ENCODE measurements at regions not wholly inside any gene's neighbourhood (a gene's known extent, or its start where the extent isn't known, plus 50 kb on each side); places are given as distances from the start of the nearest gene placed in this dataset.

GRCh38 chrX:137290011-137290410 lies 256.2 kb upstream of the GPR101 start:
- ChIA-PET POLR2A (no interaction called here), CTCF (no interaction called here)
- no TSS peak for BruUV-seq (replicated peaks)
- no peaks in the 10 kb centered on the region for H3K36me3 Mint-ChIP-seq (ENCODE audit: insufficient read depth, unreplicated experiment)
- H3K4me3 Mint-ChIP-seq (ENCODE audit: unreplicated experiment) = no peak overlapping the region
- H3K27ac Mint-ChIP-seq (ENCODE audit: low read depth, unreplicated experiment) = no peak overlapping the region
- intact Hi-C loops (cut with micrococcal nuclease) = no loop called here
- peaks cover 8% of the 10 kb centered on the region for H3K9me3 Mint-ChIP-seq (ENCODE audit: unreplicated experiment)
- no peak for DNase-seq (ENCODE audit: unreplicated experiment)
- H3K4me1 Mint-ChIP-seq (ENCODE audit: insufficient read depth, unreplicated experiment) = no peaks in the 10 kb centered on the region
- TF ChIP-seq, protein P1, sequence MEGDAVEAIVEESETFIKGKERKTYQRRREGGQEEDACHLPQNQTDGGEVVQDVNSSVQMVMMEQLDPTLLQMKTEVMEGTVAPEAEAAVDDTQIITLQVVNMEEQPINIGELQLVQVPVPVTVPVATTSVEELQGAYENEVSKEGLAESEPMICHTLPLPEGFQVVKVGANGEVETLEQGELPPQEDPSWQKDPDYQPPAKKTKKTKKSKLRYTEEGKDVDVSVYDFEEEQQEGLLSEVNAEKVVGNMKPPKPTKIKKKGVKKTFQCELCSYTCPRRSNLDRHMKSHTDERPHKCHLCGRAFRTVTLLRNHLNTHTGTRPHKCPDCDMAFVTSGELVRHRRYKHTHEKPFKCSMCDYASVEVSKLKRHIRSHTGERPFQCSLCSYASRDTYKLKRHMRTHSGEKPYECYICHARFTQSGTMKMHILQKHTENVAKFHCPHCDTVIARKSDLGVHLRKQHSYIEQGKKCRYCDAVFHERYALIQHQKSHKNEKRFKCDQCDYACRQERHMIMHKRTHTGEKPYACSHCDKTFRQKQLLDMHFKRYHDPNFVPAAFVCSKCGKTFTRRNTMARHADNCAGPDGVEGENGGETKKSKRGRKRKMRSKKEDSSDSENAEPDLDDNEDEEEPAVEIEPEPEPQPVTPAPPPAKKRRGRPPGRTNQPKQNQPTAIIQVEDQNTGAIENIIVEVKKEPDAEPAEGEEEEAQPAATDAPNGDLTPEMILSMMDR (IDR thresholded peaks at IDR 0.05; ENCODE audit: unreplicated experiment) = no peak
- peaks cover 11% of the 10 kb centered on the region for H3K27me3 Mint-ChIP-seq (ENCODE audit: insufficient read depth, unreplicated experiment)

GRCh38 chrX:137287191-137287590 lies 253.4 kb upstream of the GPR101 start:
- H3K36me3 Mint-ChIP-seq (ENCODE audit: insufficient read depth, unreplicated experiment) = no peaks in the 10 kb centered on the region
- ChIA-PET POLR2A (no interaction called here), CTCF (no interaction called here)
- H3K4me1 Mint-ChIP-seq (ENCODE audit: insufficient read depth, unreplicated experiment) = no peaks in the 10 kb centered on the region
- H3K27ac Mint-ChIP-seq (ENCODE audit: low read depth, unreplicated experiment) = no peak overlapping the region
- no peak overlapping the region for H3K4me3 Mint-ChIP-seq (ENCODE audit: unreplicated experiment)
- H3K9me3 Mint-ChIP-seq (ENCODE audit: unreplicated experiment) = no peaks in the 10 kb centered on the region
- TF ChIP-seq, protein P1 (IDR thresholded peaks at IDR 0.05; ENCODE audit: unreplicated experiment) = no peak
- no peak for DNase-seq (ENCODE audit: unreplicated experiment)
- peaks cover 25% of the 10 kb centered on the region for H3K27me3 Mint-ChIP-seq (ENCODE audit: insufficient read depth, unreplicated experiment)
- intact Hi-C loops (cut with micrococcal nuclease) = no loop called here
- BruUV-seq (replicated peaks) = no TSS peak

DNA sequence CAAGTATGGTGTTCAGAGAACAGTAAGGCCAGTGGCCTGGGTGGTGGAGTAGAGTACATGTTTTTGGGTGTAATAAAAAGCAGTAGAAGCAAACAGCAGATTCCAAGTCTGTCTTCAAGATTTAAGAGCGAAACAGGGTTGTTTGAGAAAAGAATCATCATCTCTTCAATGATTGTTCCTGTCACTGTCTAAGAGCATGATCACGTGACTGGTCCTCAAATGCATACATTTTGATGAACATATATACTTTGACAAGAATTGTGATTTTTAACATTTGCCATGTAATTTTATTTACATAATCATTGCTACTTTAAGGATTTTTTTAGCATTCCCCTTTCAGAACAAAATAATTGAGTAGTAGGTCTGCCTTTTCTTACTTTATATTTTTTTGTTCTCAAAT lies 252.6 kb upstream of the GPR101 start:
- peaks cover 33% of the 10 kb centered on the region for H3K27me3 Mint-ChIP-seq (ENCODE audit: insufficient read depth, unreplicated experiment)
- no peaks in the 10 kb centered on the region for H3K9me3 Mint-ChIP-seq (ENCODE audit: unreplicated experiment)
- no peak overlapping the region for H3K4me3 Mint-ChIP-seq (ENCODE audit: unreplicated experiment)
- TF ChIP-seq, protein P1 (IDR thresholded peaks at IDR 0.05; ENCODE audit: unreplicated experiment) = no peak
- H3K27ac Mint-ChIP-seq (ENCODE audit: low read depth, unreplicated experiment) = no peak overlapping the region
- POLR2A ChIA-PET = no interaction called here
- no peaks in the 10 kb centered on the region for H3K4me1 Mint-ChIP-seq (ENCODE audit: insufficient read depth, unreplicated experiment)
- DNase-seq (ENCODE audit: unreplicated experiment) = no peak
- no TSS peak for BruUV-seq (replicated peaks)
- no peaks in the 10 kb centered on the region for H3K36me3 Mint-ChIP-seq (ENCODE audit: insufficient read depth, unreplicated experiment)
- intact Hi-C loops (cut with micrococcal nuclease) = no loop called here
- CTCF ChIA-PET = no interaction called here

DNA sequence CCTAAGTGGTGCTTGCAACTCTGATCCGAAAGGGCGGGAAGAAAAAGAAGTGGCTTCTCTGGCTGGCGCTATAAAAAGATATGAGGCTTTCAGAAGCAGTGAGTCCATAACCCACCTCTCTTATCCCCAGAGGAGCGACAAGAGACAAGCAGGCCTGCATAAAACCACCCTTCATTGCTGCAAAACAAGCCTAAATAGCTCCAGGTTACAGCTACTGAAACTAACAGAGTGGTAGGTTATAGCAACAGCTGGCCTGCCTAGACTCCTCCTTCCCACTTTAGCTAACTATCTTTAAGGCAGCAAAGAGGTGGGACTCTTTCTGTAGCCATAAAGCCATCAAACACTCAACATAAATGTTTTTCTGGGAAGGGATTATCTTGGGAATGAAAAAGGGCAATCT lies 245.0 kb upstream of the GPR101 start:
- Mint-ChIP-seq H3K4me3 (ENCODE audit: unreplicated experiment) (no peak overlapping the region), H3K9me3 (ENCODE audit: unreplicated experiment) (no peaks in the 10 kb centered on the region), H3K27me3 (ENCODE audit: insufficient read depth, unreplicated experiment) (peaks cover 25% of the 10 kb centered on the region), H3K4me1 (ENCODE audit: insufficient read depth, unreplicated experiment) (no peaks in the 10 kb centered on the region), H3K36me3 (ENCODE audit: insufficient read depth, unreplicated experiment) (no peaks in the 10 kb centered on the region), H3K27ac (ENCODE audit: low read depth, unreplicated experiment) (no peak overlapping the region)
- ChIA-PET POLR2A (no interaction called here), CTCF (no interaction called here)
- BruUV-seq (replicated peaks) = no TSS peak
- TF ChIP-seq, protein P1 (IDR thresholded peaks at IDR 0.05; ENCODE audit: unreplicated experiment) = no peak
- intact Hi-C loops (cut with micrococcal nuclease) = no loop called here
- DNase-seq (ENCODE audit: unreplicated experiment) = no peak

Data from MCF 10A (cell line).